HG02884 (cell line): ENCODE measurements at regions not wholly inside any gene's neighbourhood (a gene's known extent, or its start where the extent isn't known, plus 50 kb on each side); places are given as distances from the start of the nearest gene placed in this dataset.

Experiments
- ATAC-seq: cut with Tn5 transposase; IDR thresholded peaks from one replicate; pipeline ENCODE4 v1.9.1; 2021; ENCODE audit warnings: mild to moderate bottlenecking, moderate library complexity; ENCODE audit not compliant: unreplicated experiment

- ATAC-seq = no peak
These were observed 147.9 kb upstream of the SLC35B3 start for GRCh38 chr6:8583291-8583690.

- no peak for ATAC-seq
These were observed 144.0 kb upstream of the SLC35B3 start for GRCh38 chr6:8579372-8579771.

GRCh38 chr6:8578006-8578405 is 142.7 kb upstream of the SLC35B3 start:
- no peak for ATAC-seq

GRCh38 chr6:8574749-8575468 is 139.6 kb upstream of the SLC35B3 start:
- no peak for ATAC-seq

GRCh38 chr6:8574311-8574710 is 139.0 kb upstream of the SLC35B3 start:
- no peak for ATAC-seq

GRCh38 chr6:8570256-8570920 is 135.0 kb upstream of the SLC35B3 start:
- ATAC-seq = no peak

GRCh38 chr6:8562125-8562524 is 126.8 kb upstream of the SLC35B3 start:
- ATAC-seq = no peak

GRCh38 chr6:8558953-8559352 is 123.6 kb upstream of the SLC35B3 start:
- ATAC-seq = no peak

- no peak for ATAC-seq
These were observed 121.8 kb upstream of the SLC35B3 start for GRCh38 chr6:8557014-8557748.

GRCh38 chr6:8556370-8557013 is 121.1 kb upstream of the SLC35B3 start:
- ATAC-seq = no peak

- ATAC-seq = no peak
These were observed 116.6 kb upstream of the SLC35B3 start for GRCh38 chr6:8551993-8552392.

- no peak for ATAC-seq
These were observed 116.0 kb upstream of the SLC35B3 start for GRCh38 chr6:8551386-8551785.

- no peak for ATAC-seq
These were observed 113.9 kb upstream of the SLC35B3 start for GRCh38 chr6:8549074-8549790.

- ATAC-seq = no peak
These were observed 111.2 kb upstream of the SLC35B3 start for GRCh38 chr6:8546496-8546895.

GRCh38 chr6:8545336-8545735 is 110.0 kb upstream of the SLC35B3 start:
- ATAC-seq = no peak

- no peak for ATAC-seq
These were observed 108.4 kb upstream of the SLC35B3 start for GRCh38 chr6:8543714-8544113.

GRCh38 chr6:8539453-8539852 is 104.1 kb upstream of the SLC35B3 start:
- peak; percentile 64 for ATAC-seq

- ATAC-seq = no peak
These were observed 100.8 kb upstream of the SLC35B3 start for GRCh38 chr6:8536122-8536521.

- no peak for ATAC-seq
These were observed 100.2 kb upstream of the SLC35B3 start for GRCh38 chr6:8535519-8535918.

- no peak for ATAC-seq
These were observed 95.6 kb upstream of the SLC35B3 start for GRCh38 chr6:8530785-8531435.
